22Rv1 (cell line): ENCODE measurements at regions not wholly inside any gene's neighbourhood (a gene's known extent, or its start where the extent isn't known, plus 50 kb on each side); places are given as distances from the start of the nearest gene placed in this dataset.

ENCODE experiments used
- ZFX ChIP-seq: fragments of 450-650 bp; IDR thresholded peaks from 2 replicates; pipeline ENCODE4 v1.6.1; 2017; ENCODE audit warnings: antibody characterized with exemption, borderline replicate concordance
- TF ChIP-seq, protein P1 (sequence below): fragments of 450-650 bp; IDR thresholded peaks from 2 replicates; pipeline ENCODE4 v1.5.1; 2017; ENCODE audit warnings: mild to moderate bottlenecking

DNA sequence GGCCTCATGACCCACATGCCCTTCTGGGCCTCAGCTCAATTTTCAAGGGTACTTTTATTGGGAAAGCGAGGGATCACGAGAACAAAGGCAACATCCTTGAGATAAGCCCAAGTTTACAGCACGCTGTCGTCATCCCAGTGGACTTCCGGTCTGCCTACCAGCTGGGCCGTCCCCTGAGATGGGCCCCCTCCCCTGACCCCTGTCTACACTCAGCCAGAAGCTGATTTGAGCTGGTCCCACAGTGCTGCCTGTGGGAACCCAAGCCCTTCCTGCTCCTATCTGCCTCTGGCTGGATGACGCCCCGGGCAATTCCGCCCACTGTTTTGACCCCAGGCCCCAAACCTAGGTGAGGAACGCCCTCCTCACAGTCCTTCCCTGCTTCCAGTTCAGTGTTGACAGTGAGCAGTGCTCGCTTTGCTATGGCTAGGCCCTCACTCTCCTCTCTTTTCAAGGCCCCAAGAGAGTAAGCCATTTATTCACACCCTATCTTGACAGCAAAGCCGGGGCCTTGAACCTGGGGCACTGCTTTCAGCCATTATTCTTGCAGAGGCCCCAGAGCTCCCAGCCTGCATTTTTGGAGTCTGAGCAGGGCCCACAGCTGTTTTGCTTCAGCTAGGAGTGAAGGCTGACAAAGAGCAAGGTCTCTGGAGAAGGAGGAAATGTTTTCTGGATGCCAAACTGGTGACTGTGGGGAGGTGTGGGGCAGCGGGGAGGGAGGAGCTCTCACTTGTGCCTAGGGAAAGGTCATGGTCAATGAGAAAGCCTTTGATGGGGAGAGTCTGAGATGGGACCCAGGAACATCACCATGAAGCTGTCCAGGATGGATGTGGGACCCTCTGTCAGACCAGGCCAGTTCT is 164.6 kb upstream of the BCOR start:
- TF ChIP-seq, protein P1, sequence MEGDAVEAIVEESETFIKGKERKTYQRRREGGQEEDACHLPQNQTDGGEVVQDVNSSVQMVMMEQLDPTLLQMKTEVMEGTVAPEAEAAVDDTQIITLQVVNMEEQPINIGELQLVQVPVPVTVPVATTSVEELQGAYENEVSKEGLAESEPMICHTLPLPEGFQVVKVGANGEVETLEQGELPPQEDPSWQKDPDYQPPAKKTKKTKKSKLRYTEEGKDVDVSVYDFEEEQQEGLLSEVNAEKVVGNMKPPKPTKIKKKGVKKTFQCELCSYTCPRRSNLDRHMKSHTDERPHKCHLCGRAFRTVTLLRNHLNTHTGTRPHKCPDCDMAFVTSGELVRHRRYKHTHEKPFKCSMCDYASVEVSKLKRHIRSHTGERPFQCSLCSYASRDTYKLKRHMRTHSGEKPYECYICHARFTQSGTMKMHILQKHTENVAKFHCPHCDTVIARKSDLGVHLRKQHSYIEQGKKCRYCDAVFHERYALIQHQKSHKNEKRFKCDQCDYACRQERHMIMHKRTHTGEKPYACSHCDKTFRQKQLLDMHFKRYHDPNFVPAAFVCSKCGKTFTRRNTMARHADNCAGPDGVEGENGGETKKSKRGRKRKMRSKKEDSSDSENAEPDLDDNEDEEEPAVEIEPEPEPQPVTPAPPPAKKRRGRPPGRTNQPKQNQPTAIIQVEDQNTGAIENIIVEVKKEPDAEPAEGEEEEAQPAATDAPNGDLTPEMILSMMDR, result no peak
- no peak for TF ChIP-seq ZFX
